ENCODE measurements at regions not wholly inside any gene's neighbourhood (a gene's known extent, or its start where the extent isn't known, plus 50 kb on each side); places are given as distances from the start of the nearest gene placed in this dataset.
A peak's percentile ranks its signal among the peaks of the same experiment; 100 is the strongest.

DNA sequence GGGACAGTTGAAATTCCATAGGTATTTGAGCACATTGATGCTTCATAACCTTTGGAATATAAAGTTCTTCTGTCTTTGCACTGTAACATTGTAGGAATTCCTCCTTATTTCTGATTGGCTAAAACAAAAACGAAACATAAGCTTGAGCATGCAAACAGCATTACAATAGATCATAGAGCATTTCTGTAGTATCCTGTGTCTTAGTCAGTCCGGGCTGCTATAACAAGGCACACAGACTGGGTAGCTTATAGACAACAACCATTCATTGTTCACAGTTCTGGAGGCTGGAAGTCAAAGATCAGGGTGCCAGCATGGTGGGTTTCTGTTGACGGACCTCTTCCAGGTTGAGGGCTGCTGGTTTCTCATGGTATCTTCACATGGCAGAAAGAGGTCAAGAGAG lies 188.7 kb upstream of the SOX21 start:
- H3K27me3 ChIP-seq (ENCODE audit: control insufficient read depth, insufficient read depth, low read length) = no peaks in the 10 kb centered on the region
- TF ChIP-seq CTCF (IDR thresholded peaks at IDR 0.05; ENCODE audit: insufficient read depth, low read length, severe bottlenecking) = no peak
- FAIRE-seq (peak; percentile 50), DNase-seq (ENCODE audit: low read depth) (no peak)
- H3K4me3 ChIP-seq (ENCODE audit: low read depth, low read length) = no peak overlapping the region
- no peaks in the 10 kb centered on the region for H3K36me3 ChIP-seq (ENCODE audit: control insufficient read depth, insufficient read depth, low read length)

GRCh38 chr13:94896719-94897317 lies 184.5 kb upstream of the SOX21 start:
- Histone ChIP-seq H3K27me3 (ENCODE audit: control insufficient read depth, insufficient read depth, low read length) (no peaks in the 10 kb centered on the region), H3K36me3 (ENCODE audit: control insufficient read depth, insufficient read depth, low read length) (no peaks in the 10 kb centered on the region), H3K4me3 (ENCODE audit: low read depth, low read length) (no peak overlapping the region)
- DNase-seq (ENCODE audit: low read depth) = no peak
- no peak for TF ChIP-seq CTCF (IDR thresholded peaks at IDR 0.05; ENCODE audit: insufficient read depth, low read length, severe bottlenecking)
- FAIRE-seq = no peak

- no peaks in the 10 kb centered on the region for H3K36me3 ChIP-seq (ENCODE audit: control insufficient read depth, insufficient read depth, low read length)
- TF ChIP-seq CTCF (IDR thresholded peaks at IDR 0.05; ENCODE audit: insufficient read depth, low read length, severe bottlenecking) = no peak
- no peak for DNase-seq (ENCODE audit: low read depth)
- no peaks in the 10 kb centered on the region for H3K27me3 ChIP-seq (ENCODE audit: control insufficient read depth, insufficient read depth, low read length)
- H3K4me3 ChIP-seq (ENCODE audit: low read depth, low read length) = no peak overlapping the region
- no peak for FAIRE-seq
Observed at GRCh38 chr13:94896238-94896637, 183.9 kb upstream of the SOX21 start.

DNA sequence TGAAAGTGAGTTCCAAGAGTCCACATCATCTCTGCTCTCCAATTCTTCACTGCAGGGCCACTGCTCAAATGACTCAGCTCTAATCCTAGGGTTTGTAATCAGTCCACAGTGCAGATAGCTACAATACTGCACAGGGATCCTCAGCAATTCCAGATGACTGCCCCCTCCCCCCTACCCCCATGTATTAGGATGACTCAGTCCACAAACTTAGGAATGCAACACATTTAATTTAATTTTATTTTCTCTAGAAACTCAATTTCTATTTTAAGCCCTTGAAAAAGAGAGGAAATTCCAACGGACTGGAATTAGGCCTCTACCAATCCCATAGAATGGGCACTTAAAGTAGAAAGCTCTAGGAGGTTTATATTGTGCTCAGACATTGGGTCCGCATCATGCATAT lies 173.8 kb upstream of the SOX21 start:
- FAIRE-seq = no peak
- no peaks in the 10 kb centered on the region for H3K36me3 ChIP-seq (ENCODE audit: control insufficient read depth, insufficient read depth, low read length)
- peaks cover 2% of the 10 kb centered on the region for H3K27me3 ChIP-seq (ENCODE audit: control insufficient read depth, insufficient read depth, low read length)
- TF ChIP-seq CTCF (IDR thresholded peaks at IDR 0.05; ENCODE audit: insufficient read depth, low read length, severe bottlenecking) = no peak
- no peak for DNase-seq (ENCODE audit: low read depth)
- H3K4me3 ChIP-seq (ENCODE audit: low read depth, low read length) = no peak overlapping the region

DNA sequence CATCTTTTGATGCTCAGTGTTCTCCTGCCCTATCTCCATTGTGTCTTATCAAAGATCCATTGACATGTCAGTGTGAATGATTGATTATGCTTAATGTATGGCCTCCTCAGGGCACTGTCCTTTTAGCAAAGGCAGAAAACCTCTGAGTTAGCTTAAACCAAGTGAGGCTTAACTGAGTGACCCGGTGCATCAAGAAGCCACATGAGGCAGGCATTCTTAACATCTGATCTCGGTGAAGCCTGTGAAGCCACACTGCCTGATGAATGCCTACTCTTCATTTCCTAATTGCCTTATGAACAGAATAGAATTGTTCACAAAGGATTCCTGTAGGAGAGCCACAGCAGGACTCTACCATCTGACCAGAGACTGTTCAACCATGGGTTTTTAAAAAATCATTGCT lies 168.1 kb upstream of the SOX21 start:
- no peak for DNase-seq (ENCODE audit: low read depth)
- FAIRE-seq = no peak
- Histone ChIP-seq H3K27me3 (ENCODE audit: control insufficient read depth, insufficient read depth, low read length) (peaks cover 2% of the 10 kb centered on the region), H3K36me3 (ENCODE audit: control insufficient read depth, insufficient read depth, low read length) (no peaks in the 10 kb centered on the region), H3K4me3 (ENCODE audit: low read depth, low read length) (no peak overlapping the region)
- TF ChIP-seq CTCF (IDR thresholded peaks at IDR 0.05; ENCODE audit: insufficient read depth, low read length, severe bottlenecking) = no peak

DNA sequence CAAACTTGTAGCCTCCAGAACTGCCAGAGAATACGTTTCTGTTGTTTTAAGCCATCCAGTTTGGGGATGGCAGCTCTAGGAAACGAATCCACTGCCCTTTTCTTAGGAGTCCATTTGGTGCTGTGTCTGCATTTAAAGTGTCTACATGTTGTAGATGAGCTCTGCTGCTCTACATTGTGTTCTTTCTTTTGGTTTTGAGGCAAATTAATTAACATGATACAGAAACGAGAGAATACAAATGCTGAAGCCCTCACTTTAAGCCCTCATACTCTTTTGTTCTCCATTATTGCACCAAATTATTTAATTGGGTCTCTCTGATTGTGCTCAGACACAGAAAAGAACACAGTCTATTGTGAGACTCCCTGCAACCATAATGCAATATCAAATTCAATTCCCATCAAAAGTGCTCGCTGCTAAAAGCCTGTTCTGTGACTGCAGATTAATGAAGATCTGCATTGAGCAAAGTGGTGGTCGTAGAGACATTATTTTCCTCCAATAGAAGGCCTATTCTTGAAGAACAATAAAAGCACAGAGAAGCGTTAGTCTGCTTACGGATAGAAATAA lies 166.3 kb upstream of the SOX21 start:
- Histone ChIP-seq H3K27me3 (ENCODE audit: control insufficient read depth, insufficient read depth, low read length) (peaks cover 2% of the 10 kb centered on the region), H3K4me3 (ENCODE audit: low read depth, low read length) (no peak overlapping the region), H3K36me3 (ENCODE audit: control insufficient read depth, insufficient read depth, low read length) (no peaks in the 10 kb centered on the region)
- no peak for DNase-seq (ENCODE audit: low read depth)
- no peak for FAIRE-seq
- TF ChIP-seq CTCF (IDR thresholded peaks at IDR 0.05; ENCODE audit: insufficient read depth, low read length, severe bottlenecking) = no peak

Data from bronchial epithelial cell (primary cell).